ENCODE measurements at regions not wholly inside any gene's neighbourhood (a gene's known extent, or its start where the extent isn't known, plus 50 kb on each side); places are given as distances from the start of the nearest gene placed in this dataset.

- no peak for DNase-seq
- Mint-ChIP-seq H3K36me3 (ENCODE audit: low read depth) (no peaks in the 10 kb centered on the region), H3K4me1 (peaks cover 33% of the 10 kb centered on the region), H3K27ac (no peak overlapping the region), H3K27me3 (no peaks in the 10 kb centered on the region), H3K4me3 (no peak overlapping the region)
- no peak for ATAC-seq
- H3K9me3 ChIP-seq (ENCODE audit: control insufficient read depth, low read length, poor library complexity, severe bottlenecking) = no peaks in the 10 kb centered on the region
Observed at GRCh38 chr2:9758741-9759140, 84.5 kb upstream of the TAF1B start.

DNA sequence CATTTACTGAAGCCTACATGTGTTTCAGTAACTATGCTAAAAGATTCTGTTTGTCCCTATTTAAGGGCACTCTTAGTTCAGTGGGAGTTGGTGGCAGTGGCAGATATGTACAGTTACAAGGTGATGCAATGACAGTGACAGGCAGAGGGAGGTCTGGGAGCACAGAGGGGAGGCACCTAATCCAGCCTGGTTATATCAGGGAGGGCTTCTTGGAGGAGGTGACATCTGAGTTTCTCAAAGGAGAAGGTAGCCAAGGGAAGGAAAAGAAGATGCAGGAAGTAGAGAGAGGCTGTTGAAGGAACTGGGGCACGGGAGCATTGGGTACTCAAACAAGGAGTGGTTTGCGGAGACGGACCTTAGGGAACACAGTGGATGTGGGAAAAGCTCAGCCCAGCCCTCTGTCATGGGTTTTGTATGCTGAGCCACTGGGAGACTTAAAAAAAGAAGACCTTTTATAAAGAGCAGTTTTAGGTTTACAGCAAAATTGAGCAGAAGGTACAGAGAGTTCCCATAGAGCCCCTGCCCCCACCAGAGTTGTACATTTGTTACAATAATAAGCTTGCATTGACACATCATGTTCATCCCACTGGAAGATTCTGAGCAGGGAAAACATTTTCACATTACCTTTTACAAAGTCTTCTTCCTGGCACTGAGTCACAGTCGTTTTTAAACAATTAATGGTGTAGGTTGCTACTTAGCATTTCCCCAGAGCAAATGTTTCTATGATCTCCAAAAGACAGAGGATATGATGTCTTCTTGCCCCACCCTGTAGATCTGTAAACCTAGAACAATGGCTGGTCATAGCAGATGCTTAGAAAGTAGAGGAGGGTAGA, 83.0 kb upstream of the TAF1B start:
- DNase-seq (no peak), ATAC-seq (peak; percentile 66)
- Mint-ChIP-seq H3K4me3 (peak overlapping the region; percentile 5), H3K27ac (peak overlapping the region; percentile 60), H3K36me3 (ENCODE audit: low read depth) (no peaks in the 10 kb centered on the region), H3K27me3 (no peaks in the 10 kb centered on the region), H3K4me1 (peaks cover 35% of the 10 kb centered on the region)
- no peaks in the 10 kb centered on the region for H3K9me3 ChIP-seq (ENCODE audit: control insufficient read depth, low read length, poor library complexity, severe bottlenecking)

DNA sequence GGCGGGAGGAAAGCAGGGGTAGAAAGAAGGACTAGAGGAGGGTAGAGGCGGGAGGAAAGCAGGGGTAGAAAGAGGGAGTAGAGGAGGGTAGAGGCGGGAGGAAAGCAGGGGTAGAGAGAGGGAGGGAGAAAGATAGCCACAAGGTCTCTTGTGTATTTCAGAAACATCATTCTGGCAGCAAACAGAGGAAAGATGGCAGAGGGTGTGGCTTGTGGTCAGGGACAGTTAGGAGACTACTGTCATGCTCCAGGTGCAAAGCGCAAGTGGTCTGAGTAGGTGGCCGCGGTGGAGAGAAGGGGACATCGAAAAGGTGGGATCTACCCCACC, 82.4 kb upstream of the TAF1B start:
- H3K36me3 Mint-ChIP-seq (ENCODE audit: low read depth) = no peaks in the 10 kb centered on the region
- H3K4me1 Mint-ChIP-seq = peaks cover 32% of the 10 kb centered on the region
- no peaks in the 10 kb centered on the region for H3K27me3 Mint-ChIP-seq
- peak overlapping the region; percentile 60 for H3K27ac Mint-ChIP-seq
- ATAC-seq (no peak), DNase-seq (no peak)
- H3K4me3 Mint-ChIP-seq = peak overlapping the region; percentile 49
- no peaks in the 10 kb centered on the region for H3K9me3 ChIP-seq (ENCODE audit: control insufficient read depth, low read length, poor library complexity, severe bottlenecking)

DNA sequence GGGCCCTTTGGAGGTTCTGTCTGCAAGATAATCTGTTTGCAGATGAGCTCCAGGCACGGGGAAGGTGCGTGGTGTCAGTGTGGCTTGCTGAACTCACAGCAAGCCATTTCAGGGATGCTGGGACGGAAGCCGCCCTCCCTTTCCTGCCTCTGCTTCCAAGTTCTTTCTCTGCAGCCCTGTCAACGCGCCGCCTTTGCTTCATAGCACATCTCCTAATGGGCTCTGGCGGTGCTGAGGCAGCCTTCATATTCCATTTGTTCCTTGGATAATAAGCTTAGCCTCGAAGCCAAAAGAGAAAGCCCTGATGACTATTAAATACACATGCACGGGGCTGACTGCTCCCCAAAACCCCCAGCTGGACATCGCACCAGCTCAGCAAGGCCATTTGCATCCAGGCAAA, 81.7 kb upstream of the TAF1B start:
- H3K9me3 ChIP-seq (ENCODE audit: control insufficient read depth, low read length, poor library complexity, severe bottlenecking) = no peaks in the 10 kb centered on the region
- Mint-ChIP-seq H3K4me3 (no peak overlapping the region), H3K4me1 (peaks cover 32% of the 10 kb centered on the region), H3K36me3 (ENCODE audit: low read depth) (no peaks in the 10 kb centered on the region), H3K27ac (peak overlapping the region; percentile 60), H3K27me3 (no peaks in the 10 kb centered on the region)
- ATAC-seq = no peak
- DNase-seq = no peak

DNA sequence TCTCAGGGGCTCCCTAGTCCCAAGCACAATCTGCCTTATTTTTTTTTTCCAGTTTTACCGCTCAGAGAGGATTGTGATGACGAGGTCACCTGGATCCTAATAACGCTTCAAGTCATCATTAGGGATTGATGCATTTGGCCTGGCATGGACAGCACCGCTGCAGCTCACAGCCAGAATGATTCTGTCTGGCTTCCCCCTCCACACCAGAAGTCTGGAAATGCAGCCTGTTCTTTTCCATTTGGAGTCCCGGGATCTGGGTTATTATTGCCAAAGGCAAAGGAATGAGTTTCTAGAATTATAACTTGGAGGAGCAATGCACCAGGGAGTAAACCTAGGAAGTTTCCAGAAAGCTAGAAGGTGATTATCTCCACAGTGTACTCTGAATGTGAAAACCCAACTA, 81.1 kb upstream of the TAF1B start:
- Mint-ChIP-seq H3K36me3 (ENCODE audit: low read depth) (no peaks in the 10 kb centered on the region), H3K27ac (no peak overlapping the region), H3K4me1 (peaks cover 32% of the 10 kb centered on the region), H3K4me3 (no peak overlapping the region), H3K27me3 (no peaks in the 10 kb centered on the region)
- ATAC-seq (no peak), DNase-seq (no peak)
- H3K9me3 ChIP-seq (ENCODE audit: control insufficient read depth, low read length, poor library complexity, severe bottlenecking) = no peaks in the 10 kb centered on the region

DNA sequence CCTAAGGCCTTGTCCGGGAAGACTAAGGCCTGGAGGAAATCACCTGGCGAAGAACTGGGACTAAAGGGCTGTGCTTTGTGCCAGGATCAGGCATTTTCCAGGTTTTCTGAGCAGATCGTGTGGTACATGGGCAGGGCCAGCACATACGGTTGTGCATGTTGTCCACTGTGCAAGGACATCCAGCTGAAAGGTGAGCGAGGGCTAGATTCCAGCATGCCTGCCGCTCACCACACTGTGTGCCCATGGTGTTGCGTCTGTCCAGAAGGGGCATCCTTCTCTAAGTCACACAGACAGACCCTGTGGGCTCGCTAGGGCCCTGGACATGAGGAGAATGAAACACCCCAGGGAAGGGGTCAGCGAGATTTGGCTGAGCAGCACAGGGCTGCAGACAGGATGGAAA, 80.3 kb upstream of the TAF1B start:
- no peak for ATAC-seq

GRCh38 chr2:9763356-9764152, 79.7 kb upstream of the TAF1B start:
- H3K27ac Mint-ChIP-seq = peak overlapping the region; percentile 61
- no peak for DNase-seq

More for the DNA sequence above, 80.3 kb upstream of the TAF1B start:
- no peak overlapping the region for H3K4me3 Mint-ChIP-seq
- peaks cover 32% of the 10 kb centered on the region for H3K4me1 Mint-ChIP-seq
- DNase-seq = no peak
- no peaks in the 10 kb centered on the region for H3K27me3 Mint-ChIP-seq
- no peak overlapping the region for H3K27ac Mint-ChIP-seq
- no peaks in the 10 kb centered on the region for H3K36me3 Mint-ChIP-seq (ENCODE audit: low read depth)
- H3K9me3 ChIP-seq (ENCODE audit: control insufficient read depth, low read length, poor library complexity, severe bottlenecking) = no peaks in the 10 kb centered on the region

DNA sequence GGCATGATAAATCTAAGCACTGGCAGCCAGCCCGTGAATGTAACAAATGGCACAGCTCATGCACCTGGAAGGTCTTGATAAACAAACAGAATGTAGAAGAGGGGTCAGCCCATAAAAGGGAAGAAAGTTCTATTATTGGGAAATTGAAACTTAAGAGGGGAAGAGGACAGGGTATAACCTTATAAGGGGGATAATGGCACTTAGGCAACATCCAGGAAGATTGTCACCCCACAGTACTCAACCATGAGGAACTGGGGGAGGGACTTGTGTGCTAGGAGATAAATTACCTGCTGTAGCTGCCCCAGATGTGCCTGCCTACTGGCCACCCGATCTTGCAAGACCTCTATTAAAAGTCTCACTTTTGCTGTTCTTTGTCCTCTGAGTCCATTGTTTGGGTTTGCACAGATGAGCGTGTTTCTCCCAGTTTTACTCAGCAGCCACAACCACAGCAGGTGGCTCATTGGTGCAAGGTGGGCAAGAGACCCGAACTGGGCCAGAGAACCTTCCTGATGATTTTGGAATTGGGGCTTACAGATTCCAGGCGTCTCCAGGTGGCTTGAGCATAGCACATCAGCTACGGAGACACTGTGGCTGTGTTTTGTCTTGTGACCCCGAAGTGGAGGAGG, 79.0 kb upstream of the TAF1B start:
- Mint-ChIP-seq H3K27me3 (no peaks in the 10 kb centered on the region), H3K4me1 (peaks cover 33% of the 10 kb centered on the region), H3K36me3 (ENCODE audit: low read depth) (no peaks in the 10 kb centered on the region), H3K4me3 (no peak overlapping the region), H3K27ac (peak overlapping the region; percentile 61)
- H3K9me3 ChIP-seq (ENCODE audit: control insufficient read depth, low read length, poor library complexity, severe bottlenecking) = no peaks in the 10 kb centered on the region
- ATAC-seq (no peak), DNase-seq (no peak)

More at GRCh38 chr2:9763356-9764152, 79.7 kb upstream of the TAF1B start:
- no peaks in the 10 kb centered on the region for H3K9me3 ChIP-seq (ENCODE audit: control insufficient read depth, low read length, poor library complexity, severe bottlenecking)
- no peak for ATAC-seq
- H3K4me1 Mint-ChIP-seq = peaks cover 32% of the 10 kb centered on the region
- H3K27me3 Mint-ChIP-seq = no peaks in the 10 kb centered on the region
- H3K4me3 Mint-ChIP-seq = no peak overlapping the region
- H3K36me3 Mint-ChIP-seq (ENCODE audit: low read depth) = no peaks in the 10 kb centered on the region

DNA sequence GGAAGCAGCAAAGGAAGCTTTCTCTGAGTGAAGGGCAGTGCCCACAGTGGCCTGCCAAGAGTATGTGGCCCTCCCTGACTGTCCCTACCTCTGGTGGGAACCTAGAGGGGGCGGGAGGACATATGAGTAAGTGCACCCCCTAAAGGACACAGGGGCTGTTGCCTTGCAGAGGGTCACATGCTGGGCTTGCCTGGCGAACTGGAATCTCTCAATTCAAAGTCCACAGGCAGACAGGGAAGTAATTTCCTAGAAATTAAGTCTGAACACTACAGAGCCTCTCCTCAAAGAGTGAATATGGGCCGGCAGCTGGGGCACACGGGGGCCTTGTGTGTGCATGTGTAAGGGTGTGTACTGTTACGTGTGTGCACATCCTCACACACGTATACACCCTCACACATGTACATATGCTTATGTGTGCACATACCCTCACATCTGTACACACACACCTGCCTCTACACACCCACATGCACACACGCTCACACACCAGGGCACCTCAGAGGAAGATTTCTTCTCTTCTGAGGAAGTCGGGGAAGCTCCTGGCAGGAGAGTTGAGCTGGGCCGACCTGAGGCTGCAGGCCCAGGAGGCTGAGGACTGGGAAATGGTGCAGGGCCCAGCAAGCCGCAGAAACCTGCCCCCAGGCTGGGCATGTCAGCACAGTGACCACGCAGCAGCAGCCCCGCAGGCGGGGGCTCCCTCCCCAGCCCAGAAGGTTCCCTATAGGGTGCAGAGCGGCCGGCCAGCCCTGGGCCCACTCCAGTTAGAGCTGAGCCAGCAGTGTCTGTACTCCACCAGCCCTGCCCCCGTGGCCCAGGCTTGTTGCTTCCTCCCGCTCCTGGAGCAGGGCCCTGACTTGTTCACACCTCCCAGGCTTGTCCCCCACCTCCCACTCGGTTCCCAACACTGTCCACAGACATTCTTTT, 77.4 kb upstream of the TAF1B start:
- no peak for ATAC-seq
- no peak overlapping the region for H3K4me3 Mint-ChIP-seq

DNA sequence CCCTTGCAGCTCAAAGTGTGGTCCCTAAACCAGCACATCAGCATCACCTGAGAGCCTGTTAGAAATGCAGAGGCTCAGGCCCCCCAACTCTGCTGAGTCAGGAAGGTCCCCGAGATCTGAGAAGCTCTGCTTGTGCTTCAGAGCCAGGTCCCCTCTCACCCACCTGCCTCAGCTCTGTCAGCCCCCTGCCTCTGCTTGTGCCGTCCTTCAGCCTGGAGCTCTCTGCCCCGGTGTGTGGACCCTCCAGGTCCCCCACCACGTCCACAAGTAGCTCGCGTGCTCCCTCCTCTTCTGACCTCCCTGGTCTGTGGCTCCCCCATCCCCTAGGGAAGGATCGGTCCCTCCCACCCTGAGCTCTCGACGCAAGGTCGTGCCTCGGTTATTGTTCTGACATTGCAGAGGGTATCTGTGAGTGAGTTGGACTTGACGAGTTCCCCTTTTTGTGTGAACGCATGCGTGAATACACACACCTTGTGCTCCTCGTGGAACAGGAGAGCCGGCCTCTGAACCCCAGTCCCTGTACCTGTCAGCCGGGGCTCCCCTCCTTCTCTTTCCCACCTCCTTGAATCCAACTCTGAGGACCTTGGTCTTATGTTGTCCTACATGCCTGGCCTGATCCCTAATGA, 75.5 kb upstream of the TAF1B start:
- Mint-ChIP-seq H3K36me3 (ENCODE audit: low read depth) (no peaks in the 10 kb centered on the region), H3K27ac (peak overlapping the region; percentile 34), H3K4me3 (no peak overlapping the region), H3K27me3 (no peaks in the 10 kb centered on the region), H3K4me1 (peaks cover 35% of the 10 kb centered on the region)
- H3K9me3 ChIP-seq (ENCODE audit: control insufficient read depth, low read length, poor library complexity, severe bottlenecking) = no peaks in the 10 kb centered on the region
- DNase-seq (no peak), ATAC-seq (no peak)

More for the DNA sequence above, 77.4 kb upstream of the TAF1B start:
- no peaks in the 10 kb centered on the region for H3K9me3 ChIP-seq (ENCODE audit: control insufficient read depth, low read length, poor library complexity, severe bottlenecking)
- Mint-ChIP-seq H3K27ac (peak overlapping the region; percentile 34), H3K4me1 (peaks cover 34% of the 10 kb centered on the region), H3K36me3 (ENCODE audit: low read depth) (no peaks in the 10 kb centered on the region), H3K27me3 (no peaks in the 10 kb centered on the region)
- DNase-seq = no peak

GRCh38 chr2:9768388-9768787, 74.9 kb upstream of the TAF1B start:
- peaks cover 39% of the 10 kb centered on the region for H3K4me1 Mint-ChIP-seq
- H3K4me3 Mint-ChIP-seq = no peak overlapping the region

GRCh38 chr2:9769171-9770005, 73.9 kb upstream of the TAF1B start:
- no peaks in the 10 kb centered on the region for H3K9me3 ChIP-seq (ENCODE audit: control insufficient read depth, low read length, poor library complexity, severe bottlenecking)
- Mint-ChIP-seq H3K4me1 (peaks cover 30% of the 10 kb centered on the region), H3K27me3 (no peaks in the 10 kb centered on the region), H3K36me3 (ENCODE audit: low read depth) (no peaks in the 10 kb centered on the region), H3K27ac (no peak overlapping the region), H3K4me3 (no peak overlapping the region)
- DNase-seq (no peak), ATAC-seq (no peak)

More at GRCh38 chr2:9768388-9768787, 74.9 kb upstream of the TAF1B start:
- DNase-seq (no peak), ATAC-seq (no peak)
- Mint-ChIP-seq H3K27ac (no peak overlapping the region), H3K27me3 (no peaks in the 10 kb centered on the region), H3K36me3 (ENCODE audit: low read depth) (no peaks in the 10 kb centered on the region)
- no peaks in the 10 kb centered on the region for H3K9me3 ChIP-seq (ENCODE audit: control insufficient read depth, low read length, poor library complexity, severe bottlenecking)

Measured in T-helper 17 cell (primary cell).